C4-2B (cell line): ENCODE measurements at regions not wholly inside any gene's neighbourhood (a gene's known extent, or its start where the extent isn't known, plus 50 kb on each side); places are given as distances from the start of the nearest gene placed in this dataset.

Experiments
- H3K27ac ChIP-seq: fragments of 450-650 bp; 2 replicates; pipeline ENCODE4 v1.5.1; 2017
- ZFX ChIP-seq: fragments of 450-650 bp; IDR thresholded peaks from 2 replicates; pipeline ENCODE4 v1.6.1; 2017
- TF ChIP-seq, protein P1 (sequence below): fragments of 450-650 bp; conservative IDR thresholded peaks from 2 replicates; pipeline ENCODE4 v1.5.1; 2017; ENCODE audit warnings: mild to moderate bottlenecking

DNA sequence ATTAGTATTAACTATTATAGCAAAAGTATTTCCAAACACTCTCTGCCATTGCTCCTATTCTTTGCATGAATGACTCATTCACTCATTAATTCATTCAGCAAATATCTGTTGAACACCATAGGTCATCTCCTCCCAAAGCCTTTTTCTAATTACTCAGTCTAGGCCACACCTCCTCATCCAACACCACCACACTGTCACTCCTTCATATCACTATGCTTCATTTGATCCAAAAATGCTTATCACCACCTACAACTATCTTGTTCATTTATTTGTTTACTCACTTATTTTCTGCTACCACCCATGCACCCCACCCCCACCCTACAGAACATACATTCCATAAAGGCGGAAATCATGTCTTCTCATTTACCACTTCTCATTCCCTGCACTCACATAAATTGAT, 94.4 kb upstream of the TNFSF4 start:
- no peak for TF ChIP-seq ZFX
- TF ChIP-seq, protein P1, sequence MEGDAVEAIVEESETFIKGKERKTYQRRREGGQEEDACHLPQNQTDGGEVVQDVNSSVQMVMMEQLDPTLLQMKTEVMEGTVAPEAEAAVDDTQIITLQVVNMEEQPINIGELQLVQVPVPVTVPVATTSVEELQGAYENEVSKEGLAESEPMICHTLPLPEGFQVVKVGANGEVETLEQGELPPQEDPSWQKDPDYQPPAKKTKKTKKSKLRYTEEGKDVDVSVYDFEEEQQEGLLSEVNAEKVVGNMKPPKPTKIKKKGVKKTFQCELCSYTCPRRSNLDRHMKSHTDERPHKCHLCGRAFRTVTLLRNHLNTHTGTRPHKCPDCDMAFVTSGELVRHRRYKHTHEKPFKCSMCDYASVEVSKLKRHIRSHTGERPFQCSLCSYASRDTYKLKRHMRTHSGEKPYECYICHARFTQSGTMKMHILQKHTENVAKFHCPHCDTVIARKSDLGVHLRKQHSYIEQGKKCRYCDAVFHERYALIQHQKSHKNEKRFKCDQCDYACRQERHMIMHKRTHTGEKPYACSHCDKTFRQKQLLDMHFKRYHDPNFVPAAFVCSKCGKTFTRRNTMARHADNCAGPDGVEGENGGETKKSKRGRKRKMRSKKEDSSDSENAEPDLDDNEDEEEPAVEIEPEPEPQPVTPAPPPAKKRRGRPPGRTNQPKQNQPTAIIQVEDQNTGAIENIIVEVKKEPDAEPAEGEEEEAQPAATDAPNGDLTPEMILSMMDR, result no peak
- H3K27ac ChIP-seq, result no peak overlapping the region

DNA sequence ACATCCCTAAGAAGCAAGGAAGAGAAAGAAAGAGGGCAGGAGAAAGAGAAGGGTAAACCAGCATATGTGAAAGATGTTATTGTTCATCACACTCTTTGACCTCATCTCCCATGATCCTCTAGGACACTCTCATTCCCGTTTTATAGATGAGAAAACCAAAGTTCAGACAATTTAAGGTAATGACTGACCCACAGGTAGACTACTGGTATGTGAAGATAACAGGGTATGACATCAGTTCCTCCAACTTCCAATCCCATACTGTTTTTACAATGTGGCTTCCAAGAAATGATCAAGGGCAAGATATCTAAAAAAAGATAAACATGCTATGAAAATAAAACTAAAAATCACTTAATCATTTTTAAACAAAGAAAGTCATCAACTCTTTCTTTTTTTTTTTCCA, 95.2 kb upstream of the TNFSF4 start:
- H3K27ac ChIP-seq, result no peak overlapping the region
- TF ChIP-seq, protein P1, result no peak
- no peak for TF ChIP-seq ZFX

DNA sequence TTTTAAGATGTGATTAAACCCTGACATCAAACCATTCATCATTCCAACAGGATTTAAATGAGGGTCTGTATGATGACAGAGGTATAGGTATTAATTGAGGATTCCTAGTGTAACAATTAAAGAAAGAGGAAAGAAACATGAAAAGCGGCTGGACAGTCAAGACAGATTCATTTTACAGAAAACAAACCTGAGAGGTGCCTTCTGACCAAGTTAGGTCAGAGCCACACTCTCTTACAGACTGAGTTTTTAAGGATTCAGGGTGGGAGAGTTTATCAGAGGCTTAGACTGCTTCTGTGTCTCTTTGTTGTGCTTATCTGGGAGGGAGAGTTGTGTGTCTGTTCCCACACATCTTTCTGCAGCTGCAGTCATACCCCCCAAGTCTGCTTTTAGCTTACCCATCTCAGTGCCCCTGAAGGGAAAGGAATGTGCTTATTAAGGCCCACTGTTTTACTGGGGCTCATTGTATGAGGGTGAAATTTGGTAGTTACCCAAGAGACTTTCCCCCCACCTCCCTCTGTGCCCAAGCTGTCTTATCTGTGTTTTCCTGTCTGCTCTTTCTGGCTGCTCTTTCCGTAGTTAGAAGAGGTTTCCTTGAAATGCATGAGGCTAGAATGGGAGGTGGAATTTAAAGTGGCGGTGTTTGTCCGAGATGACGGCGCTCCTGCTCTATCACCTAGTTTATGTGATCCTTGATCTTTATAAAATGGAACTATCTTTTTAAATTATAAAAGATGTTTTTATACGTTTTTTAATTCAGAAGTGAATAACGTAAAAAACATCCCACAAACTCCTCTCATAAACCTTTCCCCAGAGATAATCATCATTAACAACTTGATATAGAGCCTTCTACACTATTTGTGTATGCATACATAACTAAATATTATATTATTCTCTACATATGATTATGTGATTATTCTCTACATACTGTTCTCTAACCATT, 96.0 kb upstream of the TNFSF4 start:
- H3K27ac ChIP-seq, result no peak overlapping the region
- TF ChIP-seq, protein P1, result no peak
- no peak for TF ChIP-seq ZFX

DNA sequence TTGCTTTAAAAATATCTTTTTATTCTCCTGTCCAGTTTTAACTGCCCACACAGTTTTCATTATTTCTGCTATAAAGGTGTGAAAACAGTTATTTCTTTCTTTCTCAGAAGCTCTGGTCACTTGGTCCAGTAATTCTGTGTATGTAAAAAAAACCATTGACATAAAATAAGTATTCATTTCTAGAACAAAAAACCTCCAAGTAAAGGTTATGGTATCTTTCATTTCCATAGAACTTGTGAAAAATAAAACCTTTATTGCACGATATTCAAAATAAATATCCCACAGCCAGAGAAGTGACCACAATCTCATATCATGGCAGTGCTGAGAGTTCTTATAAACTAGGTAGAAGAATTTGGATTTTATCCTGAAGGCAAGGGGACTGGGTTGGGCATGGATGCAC, 96.9 kb upstream of the TNFSF4 start:
- no peak overlapping the region for H3K27ac ChIP-seq
- no peak for TF ChIP-seq ZFX
- TF ChIP-seq, protein P1, result no peak

DNA sequence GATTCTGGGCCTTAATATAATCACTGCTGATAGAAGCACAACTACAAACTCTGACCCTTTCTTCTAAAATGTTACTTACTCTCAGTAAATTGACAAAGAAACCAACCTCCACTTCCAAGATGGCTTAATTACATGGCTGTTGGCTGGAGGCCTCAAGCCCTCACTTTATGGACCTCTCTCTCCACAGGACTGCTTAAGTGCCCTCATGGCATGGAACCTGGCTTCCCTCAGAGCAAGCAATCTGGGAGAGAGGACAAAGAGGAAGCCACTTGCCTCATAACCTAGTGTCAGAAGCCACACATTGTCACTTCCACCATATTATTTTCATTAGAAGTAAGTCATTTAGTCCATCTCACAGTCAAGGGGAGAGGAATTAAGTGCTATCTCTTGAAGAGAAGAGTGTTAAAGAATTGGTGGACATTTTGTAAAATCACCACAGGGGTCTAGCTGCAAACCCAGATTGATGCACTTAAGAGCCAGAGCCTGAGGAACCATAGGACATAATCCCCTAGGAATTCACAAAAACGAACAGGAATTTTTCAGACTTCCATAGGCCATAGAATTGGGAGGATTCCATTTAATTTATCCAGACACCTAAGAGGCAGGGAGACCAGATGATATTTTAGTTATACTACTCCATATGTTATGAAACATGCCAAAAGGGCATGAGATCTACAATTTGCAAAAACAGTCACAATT, 97.5 kb upstream of the TNFSF4 start:
- no peak overlapping the region for H3K27ac ChIP-seq
- no peak for TF ChIP-seq ZFX
- TF ChIP-seq, protein P1, result no peak

DNA sequence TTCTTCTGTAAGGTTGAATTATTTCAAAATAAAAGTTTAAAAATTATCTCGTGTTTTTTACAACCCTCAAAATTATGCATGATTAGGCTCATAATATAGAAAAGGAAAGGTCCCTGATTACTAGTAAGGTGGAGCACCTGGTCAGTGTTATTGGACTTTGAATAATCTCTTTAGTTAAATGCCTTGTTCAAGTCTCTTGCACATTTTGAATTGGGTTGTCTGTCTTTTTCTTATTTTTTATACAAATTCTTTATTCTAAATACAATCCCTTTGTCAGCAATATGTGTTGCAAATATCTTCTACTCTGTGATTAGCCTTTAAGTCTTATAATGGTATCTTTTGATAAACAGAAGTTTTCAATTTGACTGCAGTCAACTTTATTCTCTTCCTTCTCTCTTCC, 100.7 kb upstream of the TNFSF4 start:
- no peak overlapping the region for H3K27ac ChIP-seq
- no peak for TF ChIP-seq ZFX
- TF ChIP-seq, protein P1, result no peak

DNA sequence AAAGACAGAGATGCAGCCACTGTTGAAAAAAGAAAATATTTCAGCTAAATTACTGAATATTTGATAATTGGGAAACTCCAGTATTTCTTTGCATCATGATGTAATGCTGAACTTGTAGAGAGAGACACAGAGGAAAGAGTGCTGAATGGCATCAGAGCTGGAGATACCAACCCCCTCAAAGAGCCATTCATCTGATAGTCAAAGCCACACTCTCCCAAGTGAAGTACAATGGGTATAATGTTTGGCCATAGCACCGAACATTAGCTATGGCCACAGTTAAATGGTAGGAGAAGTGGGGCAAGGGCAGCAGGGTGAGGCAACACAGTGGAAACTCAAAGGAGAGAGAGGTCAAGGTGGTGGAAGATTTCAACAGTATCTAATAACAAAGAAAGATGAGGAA, 107.5 kb upstream of the TNFSF4 start:
- no peak for TF ChIP-seq ZFX
- TF ChIP-seq, protein P1, result no peak
- H3K27ac ChIP-seq, result no peak overlapping the region
